ENCODE measurements at regions not wholly inside any gene's neighbourhood (a gene's known extent, or its start where the extent isn't known, plus 50 kb on each side); places are given as distances from the start of the nearest gene placed in this dataset.
"Not testable (repeated sequence)": the region's sequence is repeated elsewhere in the genome, so short reads cannot be mapped to it uniquely, and the experiment has no call there.

GRCh38 chr11:134967746-134968145 lies 555.7 kb upstream of the B3GAT1 start:
- no peaks in the 10 kb centered on the region for H3K27me3 ChIP-seq (ENCODE audit: control insufficient read depth, insufficient read depth, low read length)

GRCh38 chr11:134961386-134961785 lies 549.3 kb upstream of the B3GAT1 start:
- H3K27ac ChIP-seq (ENCODE audit: low read depth, low read length); H3K36me3 ChIP-seq (ENCODE audit: control insufficient read depth, insufficient read depth, low read length); H3K9ac ChIP-seq (ENCODE audit: low read length); H3K4me3 ChIP-seq (ENCODE audit: low read length); H3K4me1 ChIP-seq (ENCODE audit: control insufficient read depth, insufficient read depth, low read length); H3K27me3 ChIP-seq (ENCODE audit: control insufficient read depth, insufficient read depth, low read length): not testable (repeated sequence)

More at GRCh38 chr11:134967746-134968145, 555.7 kb upstream of the B3GAT1 start:
- no peaks in the 10 kb centered on the region for H3K36me3 ChIP-seq (ENCODE audit: control insufficient read depth, insufficient read depth, low read length)
- no peak overlapping the region for H3K27ac ChIP-seq (ENCODE audit: low read depth, low read length)
- no peaks in the 10 kb centered on the region for H3K4me1 ChIP-seq (ENCODE audit: control insufficient read depth, insufficient read depth, low read length)
- no peak overlapping the region for H3K4me3 ChIP-seq (ENCODE audit: low read length)
- no peak overlapping the region for H3K9ac ChIP-seq (ENCODE audit: low read length)

- no peak overlapping the region for H3K9ac ChIP-seq (ENCODE audit: low read length)
- no peak overlapping the region for H3K27ac ChIP-seq (ENCODE audit: low read depth, low read length)
- H3K4me3 ChIP-seq (ENCODE audit: low read length): no peak overlapping the region
- H3K27me3 ChIP-seq (ENCODE audit: control insufficient read depth, insufficient read depth, low read length): no peaks in the 10 kb centered on the region
- H3K36me3 ChIP-seq (ENCODE audit: control insufficient read depth, insufficient read depth, low read length): no peaks in the 10 kb centered on the region
- no peaks in the 10 kb centered on the region for H3K4me1 ChIP-seq (ENCODE audit: control insufficient read depth, insufficient read depth, low read length)
Observed at GRCh38 chr11:134958870-134959269, 546.8 kb upstream of the B3GAT1 start.

GRCh38 chr11:134958336-134958640 lies 546.2 kb upstream of the B3GAT1 start:
- no peak overlapping the region for H3K27ac ChIP-seq (ENCODE audit: low read depth, low read length)
- H3K9ac ChIP-seq (ENCODE audit: low read length): no peak overlapping the region
- no peaks in the 10 kb centered on the region for H3K4me1 ChIP-seq (ENCODE audit: control insufficient read depth, insufficient read depth, low read length)
- H3K36me3 ChIP-seq (ENCODE audit: control insufficient read depth, insufficient read depth, low read length): no peaks in the 10 kb centered on the region
- no peaks in the 10 kb centered on the region for H3K27me3 ChIP-seq (ENCODE audit: control insufficient read depth, insufficient read depth, low read length)
- no peak overlapping the region for H3K4me3 ChIP-seq (ENCODE audit: low read length)

GRCh38 chr11:134957540-134958335 lies 545.7 kb upstream of the B3GAT1 start:
- Histone ChIP-seq H3K27me3 (ENCODE audit: control insufficient read depth, insufficient read depth, low read length) (no peaks in the 10 kb centered on the region), H3K36me3 (ENCODE audit: control insufficient read depth, insufficient read depth, low read length) (no peaks in the 10 kb centered on the region), H3K4me1 (ENCODE audit: control insufficient read depth, insufficient read depth, low read length) (no peaks in the 10 kb centered on the region), H3K4me3 (ENCODE audit: low read length) (no peak overlapping the region), H3K9ac (ENCODE audit: low read length) (no peak overlapping the region), H3K27ac (ENCODE audit: low read depth, low read length) (no peak overlapping the region)

- no peak overlapping the region for H3K9ac ChIP-seq (ENCODE audit: low read length)
- no peak overlapping the region for H3K4me3 ChIP-seq (ENCODE audit: low read length)
- no peaks in the 10 kb centered on the region for H3K36me3 ChIP-seq (ENCODE audit: control insufficient read depth, insufficient read depth, low read length)
- H3K27ac ChIP-seq (ENCODE audit: low read depth, low read length): no peak overlapping the region
- no peaks in the 10 kb centered on the region for H3K4me1 ChIP-seq (ENCODE audit: control insufficient read depth, insufficient read depth, low read length)
- no peaks in the 10 kb centered on the region for H3K27me3 ChIP-seq (ENCODE audit: control insufficient read depth, insufficient read depth, low read length)
Observed at GRCh38 chr11:134956450-134957210, 544.6 kb upstream of the B3GAT1 start.

- H3K9ac ChIP-seq (ENCODE audit: low read length); H3K36me3 ChIP-seq (ENCODE audit: control insufficient read depth, insufficient read depth, low read length); H3K27ac ChIP-seq (ENCODE audit: low read depth, low read length); H3K27me3 ChIP-seq (ENCODE audit: control insufficient read depth, insufficient read depth, low read length); H3K4me3 ChIP-seq (ENCODE audit: low read length); H3K4me1 ChIP-seq (ENCODE audit: control insufficient read depth, insufficient read depth, low read length): not testable (repeated sequence)
Observed at GRCh38 chr11:134955970-134956369, 543.9 kb upstream of the B3GAT1 start.

GRCh38 chr11:134955281-134955680 lies 543.2 kb upstream of the B3GAT1 start:
- no peak overlapping the region for H3K4me3 ChIP-seq (ENCODE audit: low read length)
- H3K4me1 ChIP-seq (ENCODE audit: control insufficient read depth, insufficient read depth, low read length): no peaks in the 10 kb centered on the region
- no peak overlapping the region for H3K27ac ChIP-seq (ENCODE audit: low read depth, low read length)
- no peaks in the 10 kb centered on the region for H3K27me3 ChIP-seq (ENCODE audit: control insufficient read depth, insufficient read depth, low read length)
- no peak overlapping the region for H3K9ac ChIP-seq (ENCODE audit: low read length)
- no peaks in the 10 kb centered on the region for H3K36me3 ChIP-seq (ENCODE audit: control insufficient read depth, insufficient read depth, low read length)

- not testable (repeated sequence) for H3K27ac ChIP-seq (ENCODE audit: low read depth, low read length); H3K9ac ChIP-seq (ENCODE audit: low read length); H3K4me3 ChIP-seq (ENCODE audit: low read length); H3K36me3 ChIP-seq (ENCODE audit: control insufficient read depth, insufficient read depth, low read length); H3K27me3 ChIP-seq (ENCODE audit: control insufficient read depth, insufficient read depth, low read length); H3K4me1 ChIP-seq (ENCODE audit: control insufficient read depth, insufficient read depth, low read length)
Observed at GRCh38 chr11:134954456-134954855, 542.4 kb upstream of the B3GAT1 start.

GRCh38 chr11:134953417-134953970 lies 541.5 kb upstream of the B3GAT1 start:
- H3K9ac ChIP-seq (ENCODE audit: low read length); H3K27ac ChIP-seq (ENCODE audit: low read depth, low read length); H3K27me3 ChIP-seq (ENCODE audit: control insufficient read depth, insufficient read depth, low read length); H3K4me3 ChIP-seq (ENCODE audit: low read length); H3K36me3 ChIP-seq (ENCODE audit: control insufficient read depth, insufficient read depth, low read length); H3K4me1 ChIP-seq (ENCODE audit: control insufficient read depth, insufficient read depth, low read length): not testable (repeated sequence)

GRCh38 chr11:134951305-134951700 lies 539.3 kb upstream of the B3GAT1 start:
- Histone ChIP-seq H3K9ac (ENCODE audit: low read length) (no peak overlapping the region), H3K36me3 (ENCODE audit: control insufficient read depth, insufficient read depth, low read length) (no peaks in the 10 kb centered on the region), H3K27ac (ENCODE audit: low read depth, low read length) (no peak overlapping the region), H3K4me3 (ENCODE audit: low read length) (no peak overlapping the region), H3K27me3 (ENCODE audit: control insufficient read depth, insufficient read depth, low read length) (no peaks in the 10 kb centered on the region), H3K4me1 (ENCODE audit: control insufficient read depth, insufficient read depth, low read length) (no peaks in the 10 kb centered on the region)

GRCh38 chr11:134950692-134951304 lies 538.8 kb upstream of the B3GAT1 start:
- Histone ChIP-seq H3K4me1 (ENCODE audit: control insufficient read depth, insufficient read depth, low read length) (no peaks in the 10 kb centered on the region), H3K27ac (ENCODE audit: low read depth, low read length) (no peak overlapping the region), H3K9ac (ENCODE audit: low read length) (no peak overlapping the region), H3K36me3 (ENCODE audit: control insufficient read depth, insufficient read depth, low read length) (no peaks in the 10 kb centered on the region), H3K27me3 (ENCODE audit: control insufficient read depth, insufficient read depth, low read length) (no peaks in the 10 kb centered on the region), H3K4me3 (ENCODE audit: low read length) (no peak overlapping the region)
